Calu3 (cell line): ENCODE measurements at regions not wholly inside any gene's neighbourhood (a gene's known extent, or its start where the extent isn't known, plus 50 kb on each side); places are given as distances from the start of the nearest gene placed in this dataset.
"Not testable (repeated sequence)": the region's sequence is repeated elsewhere in the genome, so short reads cannot be mapped to it uniquely, and the experiment has no call there.

Experiments
- BruUV-seq: library from RNA; stranded (reverse); fragments of 400-500 nt; replicated peaks from 2 replicates; lab custom pipeline; 2021; lab: Mats Ljungman, UMichigan
- CTCF ChIA-PET: fragments of 300-600 bp; sonication (Branson Sonifier 250); formaldehyde crosslinking; loops from one replicate; lab custom pipeline; 2022; ENCODE audit warnings: antibody characterized with exemption; lab: Charles Lee
- DNase-seq: peaks from one replicate; pipeline ENCODE4 v3.0.0; 2022
- H3K27ac Mint-ChIP-seq: one replicate; pipeline ENCODE4 v1.8.0; 2022; ENCODE audit warnings: mixed read lengths; ENCODE audit not compliant: unreplicated experiment
- H3K27me3 Mint-ChIP-seq: one replicate; pipeline ENCODE4 v1.8.0; 2022; ENCODE audit warnings: mixed read lengths; ENCODE audit not compliant: unreplicated experiment
- H3K36me3 Mint-ChIP-seq: one replicate; pipeline ENCODE4 v1.8.0; 2022; ENCODE audit warnings: mild to moderate bottlenecking, moderate library complexity, mixed read lengths; ENCODE audit not compliant: insufficient read depth, unreplicated experiment
- H3K4me1 Mint-ChIP-seq: one replicate; pipeline ENCODE4 v1.8.0; 2022; ENCODE audit warnings: mild to moderate bottlenecking, low read depth, mixed read lengths; ENCODE audit not compliant: unreplicated experiment
- H3K4me3 Mint-ChIP-seq: one replicate; pipeline ENCODE4 v1.8.0; 2022; ENCODE audit warnings: mild to moderate bottlenecking, low read depth, moderate library complexity, mixed read lengths; ENCODE audit not compliant: unreplicated experiment
- H3K9me3 Mint-ChIP-seq: one replicate; pipeline ENCODE4 v1.8.0; 2022; ENCODE audit warnings: low read depth, mixed read lengths; ENCODE audit not compliant: unreplicated experiment
- CTCF ChIP-seq: fragments of 200-600 bp; IDR thresholded peaks from one replicate; pipeline ENCODE4 v1.8.0; 2022; ENCODE audit warnings: antibody characterized with exemption; ENCODE audit not compliant: unreplicated experiment
- intact Hi-C: fragments of 100-400 bp; cut with micrococcal nuclease; formaldehyde crosslinking; loops from one replicate; pipeline ENCODE4 v1.10.0; 2022; ENCODE audit not compliant: unreplicated experiment

GRCh38 chr15:89017370-89018066, 70.7 kb upstream of the ABHD2 start:
- peak overlapping the region; percentile 64 for H3K4me3 Mint-ChIP-seq
- CTCF ChIA-PET, result interaction anchor here (0.6 to 2.0 kb wide), 4 partner anchors 97 to 138 kb away, joined by 3 to 43 read pairs (median 3); no protein-coding TSS in a partner anchor
- H3K27ac Mint-ChIP-seq, result no peak overlapping the region
- H3K4me1 Mint-ChIP-seq, result peaks cover 10% of the 10 kb centered on the region
- TF ChIP-seq CTCF, result peak; percentile 87
- peak; percentile 91 for DNase-seq
- H3K27me3 Mint-ChIP-seq, result peaks cover 13% of the 10 kb centered on the region
- intact Hi-C loops, result loop anchor here (1.0 to 2.0 kb wide), 2 partner anchors 113 to 123 kb away; partner anchors contain the start of gene HAPLN3
- H3K9me3 Mint-ChIP-seq, result peaks cover 3% of the 10 kb centered on the region
- no TSS peak for BruUV-seq
- peaks cover 11% of the 10 kb centered on the region for H3K36me3 Mint-ChIP-seq

- no peak for TF ChIP-seq CTCF
- H3K4me1 Mint-ChIP-seq, result peaks cover 10% of the 10 kb centered on the region
- H3K27ac Mint-ChIP-seq, result no peak overlapping the region
- CTCF ChIA-PET, result interaction anchor here (2.0 kb wide), 1 partner anchor 113 kb away, joined by 43 read pairs; no protein-coding TSS in a partner anchor
- intact Hi-C loops, result no loop called here
- no TSS peak for BruUV-seq
- H3K36me3 Mint-ChIP-seq, result peaks cover 11% of the 10 kb centered on the region
- no peak for DNase-seq
- H3K9me3 Mint-ChIP-seq, result peaks cover 3% of the 10 kb centered on the region
- peaks cover 13% of the 10 kb centered on the region for H3K27me3 Mint-ChIP-seq
- peak overlapping the region; percentile 64 for H3K4me3 Mint-ChIP-seq
Observed at GRCh38 chr15:89018207-89018606, 70.0 kb upstream of the ABHD2 start.

GRCh38 chr15:89019436-89019835, 68.8 kb upstream of the ABHD2 start:
- BruUV-seq, result no TSS peak
- no peak for DNase-seq
- H3K4me1 Mint-ChIP-seq, result peaks cover 10% of the 10 kb centered on the region
- H3K9me3 Mint-ChIP-seq, result peaks cover 3% of the 10 kb centered on the region
- CTCF ChIA-PET, result no interaction called here
- peaks cover 11% of the 10 kb centered on the region for H3K36me3 Mint-ChIP-seq
- peaks cover 13% of the 10 kb centered on the region for H3K27me3 Mint-ChIP-seq
- no peak for TF ChIP-seq CTCF
- no peak overlapping the region for H3K27ac Mint-ChIP-seq
- H3K4me3 Mint-ChIP-seq, result no peak overlapping the region
- intact Hi-C loops, result no loop called here

GRCh38 chr15:89021224-89021623, 67.0 kb upstream of the ABHD2 start:
- H3K36me3 Mint-ChIP-seq, result peaks cover 11% of the 10 kb centered on the region
- BruUV-seq, result no TSS peak
- H3K27me3 Mint-ChIP-seq, result peaks cover 13% of the 10 kb centered on the region
- intact Hi-C loops, result no loop called here
- CTCF ChIA-PET, result interaction anchor here (1.3 kb wide), 1 partner anchor 67 kb away, joined by 4 read pairs; the partner anchor contains the start of gene ABHD2
- no peak overlapping the region for H3K4me3 Mint-ChIP-seq
- no peak for TF ChIP-seq CTCF
- no peak overlapping the region for H3K27ac Mint-ChIP-seq
- no peaks in the 10 kb centered on the region for H3K9me3 Mint-ChIP-seq
- H3K4me1 Mint-ChIP-seq, result peaks cover 10% of the 10 kb centered on the region
- no peak for DNase-seq

- CTCF ChIA-PET, result interaction anchor here (1.3 to 1.8 kb wide), 2 partner anchors 66 to 117 kb away, joined by 4 to 6 read pairs; partner anchors contain the start of gene ABHD2
- peaks cover 13% of the 10 kb centered on the region for H3K27me3 Mint-ChIP-seq
- H3K27ac Mint-ChIP-seq, H3K4me1 Mint-ChIP-seq, DNase-seq, H3K9me3 Mint-ChIP-seq, BruUV-seq, H3K4me3 Mint-ChIP-seq, intact Hi-C loops, H3K36me3 Mint-ChIP-seq: not testable (repeated sequence)
Observed at GRCh38 chr15:89021886-89022285, 66.4 kb upstream of the ABHD2 start.
